GM19025 (cell line): ENCODE measurements at regions not wholly inside any gene's neighbourhood (a gene's known extent, or its start where the extent isn't known, plus 50 kb on each side); places are given as distances from the start of the nearest gene placed in this dataset.
"Not testable (repeated sequence)": the region's sequence is repeated elsewhere in the genome, so short reads cannot be mapped to it uniquely, and the experiment has no call there.

Experiments
- ATAC-seq: cut with Tn5 transposase; IDR thresholded peaks from one replicate; pipeline ENCODE4 v1.9.1; 2021; ENCODE audit warnings: mild to moderate bottlenecking, low read depth, moderate library complexity; ENCODE audit not compliant: unreplicated experiment

DNA sequence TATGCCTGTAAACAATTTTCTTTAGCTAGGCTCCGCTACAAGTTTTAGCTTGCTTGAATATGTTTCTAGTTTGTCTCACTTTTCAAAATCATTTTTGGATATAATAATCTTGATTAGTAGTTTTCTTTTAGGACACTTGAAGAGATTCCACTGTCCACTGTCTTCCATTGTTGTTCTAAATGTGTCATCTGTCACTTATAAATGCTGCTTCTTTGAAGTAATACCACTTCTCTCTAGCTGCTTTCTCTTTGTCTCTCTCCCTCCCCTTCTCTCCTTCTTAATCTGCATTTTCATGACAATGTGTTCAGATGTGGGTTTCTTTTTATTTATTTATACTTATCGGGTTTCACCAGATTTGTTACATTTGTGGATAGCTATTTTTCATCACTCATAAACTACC, 73.7 kb upstream of the DPP10 start:
- ATAC-seq: no peak

DNA sequence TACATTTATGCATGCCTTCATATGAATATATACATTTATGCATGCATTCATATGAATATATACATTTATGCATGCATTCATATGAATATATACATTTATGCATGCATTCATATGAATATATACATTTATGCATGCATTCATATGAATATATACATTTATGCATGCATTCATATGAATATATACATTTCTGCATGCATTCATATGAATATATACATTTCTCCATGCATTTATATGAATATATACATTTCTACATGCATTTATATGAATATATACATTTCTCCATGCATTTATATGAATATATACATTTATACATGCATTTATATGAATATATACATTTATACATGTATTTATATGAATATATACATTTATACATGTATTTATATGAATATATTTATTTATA, 70.7 kb upstream of the DPP10 start:
- not testable (repeated sequence) for ATAC-seq

GRCh38 chr2:114373591-114373990, 68.8 kb upstream of the DPP10 start:
- ATAC-seq: no peak

- no peak for ATAC-seq
These were observed 58.0 kb upstream of the DPP10 start for GRCh38 chr2:114384441-114384840.

GRCh38 chr2:114389021-114389420, 53.4 kb upstream of the DPP10 start:
- ATAC-seq: no peak
